GM13976 (cell line): ENCODE measurements at regions not wholly inside any gene's neighbourhood (a gene's known extent, or its start where the extent isn't known, plus 50 kb on each side); places are given as distances from the start of the nearest gene placed in this dataset.
"Not testable (repeated sequence)": the region's sequence is repeated elsewhere in the genome, so short reads cannot be mapped to it uniquely, and the experiment has no call there.

ENCODE experiments used
- DNase-seq: peaks from one replicate; pipeline ENCODE4 v3.0.0; 2012; ENCODE audit warnings: low spot score
- in situ Hi-C: fragments of 300-500 bp; cut with MboI; formaldehyde crosslinking; loops from one replicate; pipeline ENCODE4 v1.12.0; 2022; ENCODE audit warnings: low sequenced_read_pairs, mixed read lengths, inconsistent platforms; ENCODE audit not compliant: unreplicated experiment
- TF ChIP-seq, protein P1 (sequence below): IDR thresholded peaks from 2 replicates; pipeline ENCODE4 v1.5.1; 2012; ENCODE audit warnings: borderline replicate concordance, mild to moderate bottlenecking; ENCODE audit not compliant: insufficient read depth; ENCODE audit errors: extremely low read depth, missing control alignments, control extremely low read depth

DNA sequence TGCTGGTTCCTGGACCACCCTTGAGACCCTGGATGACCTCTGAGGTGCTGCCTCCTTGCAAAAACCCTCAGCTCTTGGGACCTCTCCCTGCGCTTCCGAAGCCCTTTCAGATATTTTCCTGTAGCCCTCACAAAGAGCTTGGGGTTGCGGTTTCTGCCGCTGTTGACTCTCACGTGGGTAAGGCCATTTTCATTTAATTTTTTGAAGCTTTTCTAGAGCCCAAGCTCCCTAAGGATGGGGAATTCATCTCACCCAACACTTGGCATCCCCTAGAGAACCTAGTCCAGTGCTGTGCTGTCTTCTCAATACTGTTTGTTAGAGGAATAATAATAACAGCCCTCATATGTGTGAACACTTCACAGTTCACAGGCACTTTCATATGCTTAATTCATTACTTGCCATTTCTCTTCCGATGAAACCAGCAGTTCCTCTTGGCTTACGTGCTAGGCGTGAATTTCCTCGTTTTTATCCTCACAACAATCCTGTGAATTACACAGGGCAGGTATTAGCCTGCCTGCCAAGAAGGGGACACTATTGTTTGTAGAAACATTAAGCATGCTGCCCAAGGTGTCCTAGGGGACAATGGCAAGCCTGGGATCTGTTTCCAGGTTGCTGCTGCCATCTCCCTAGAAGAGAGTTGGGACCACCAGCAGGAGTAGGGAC is 71.6 kb upstream of the CTBP2 start:
- TF ChIP-seq, protein P1, sequence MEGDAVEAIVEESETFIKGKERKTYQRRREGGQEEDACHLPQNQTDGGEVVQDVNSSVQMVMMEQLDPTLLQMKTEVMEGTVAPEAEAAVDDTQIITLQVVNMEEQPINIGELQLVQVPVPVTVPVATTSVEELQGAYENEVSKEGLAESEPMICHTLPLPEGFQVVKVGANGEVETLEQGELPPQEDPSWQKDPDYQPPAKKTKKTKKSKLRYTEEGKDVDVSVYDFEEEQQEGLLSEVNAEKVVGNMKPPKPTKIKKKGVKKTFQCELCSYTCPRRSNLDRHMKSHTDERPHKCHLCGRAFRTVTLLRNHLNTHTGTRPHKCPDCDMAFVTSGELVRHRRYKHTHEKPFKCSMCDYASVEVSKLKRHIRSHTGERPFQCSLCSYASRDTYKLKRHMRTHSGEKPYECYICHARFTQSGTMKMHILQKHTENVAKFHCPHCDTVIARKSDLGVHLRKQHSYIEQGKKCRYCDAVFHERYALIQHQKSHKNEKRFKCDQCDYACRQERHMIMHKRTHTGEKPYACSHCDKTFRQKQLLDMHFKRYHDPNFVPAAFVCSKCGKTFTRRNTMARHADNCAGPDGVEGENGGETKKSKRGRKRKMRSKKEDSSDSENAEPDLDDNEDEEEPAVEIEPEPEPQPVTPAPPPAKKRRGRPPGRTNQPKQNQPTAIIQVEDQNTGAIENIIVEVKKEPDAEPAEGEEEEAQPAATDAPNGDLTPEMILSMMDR = no peak
- DNase-seq = no peak
- in situ Hi-C loops = no loop called here

DNA sequence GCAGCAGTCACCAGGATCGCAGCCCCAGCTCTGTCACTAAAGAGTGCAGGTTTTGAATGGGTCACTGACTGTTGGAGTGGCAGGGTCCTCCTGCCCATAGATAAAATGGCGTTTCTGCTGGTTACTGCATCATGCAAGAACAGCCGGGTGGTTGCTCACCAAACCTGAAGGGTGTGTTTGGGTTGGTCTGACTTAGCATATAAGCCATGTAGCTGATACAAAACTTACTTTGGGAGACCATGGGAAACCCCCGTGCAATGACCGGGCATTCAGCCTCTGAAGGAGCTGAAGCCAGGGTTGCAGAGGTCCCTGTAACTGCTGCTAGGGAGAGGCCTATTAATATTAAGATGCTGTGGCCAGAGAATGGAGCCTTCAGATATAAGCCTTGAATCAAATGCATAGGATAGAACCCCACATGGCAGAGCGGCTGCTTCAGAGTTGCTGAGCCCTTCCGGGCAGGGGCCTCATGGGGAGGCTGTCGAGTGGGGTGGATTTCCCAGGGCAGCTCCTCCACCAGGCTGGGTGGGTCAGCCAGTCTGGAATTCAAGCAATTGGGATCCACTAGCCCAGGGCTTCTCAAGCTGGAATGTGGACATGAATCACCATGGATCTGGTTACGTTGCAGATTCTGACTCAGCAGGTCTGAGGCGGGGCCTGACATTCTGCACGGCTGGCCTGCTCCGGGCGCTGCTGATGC is 70.9 kb upstream of the CTBP2 start:
- in situ Hi-C loops = no loop called here
- TF ChIP-seq, protein P1 = no peak
- no peak for DNase-seq

DNA sequence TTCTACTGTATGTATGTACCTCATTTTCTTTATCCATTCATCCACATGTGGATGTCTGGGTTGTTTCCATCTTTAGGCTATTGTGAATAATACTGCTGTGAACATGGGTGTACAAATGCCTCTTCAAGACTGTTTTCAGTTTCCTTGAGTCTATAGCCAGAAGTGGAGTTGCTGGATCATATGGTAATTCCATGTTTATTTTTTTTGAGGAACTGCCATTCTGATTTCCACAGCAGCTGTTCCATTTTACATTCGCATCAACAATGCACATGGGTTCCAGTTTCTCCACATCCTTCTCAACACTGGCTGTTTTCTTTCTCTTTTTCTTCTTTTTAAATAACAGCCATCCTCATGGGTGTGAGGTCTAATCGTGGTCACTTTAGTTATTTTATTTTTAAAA is 69.9 kb upstream of the CTBP2 start:
- in situ Hi-C loops = no loop called here
- no peak for DNase-seq
- TF ChIP-seq, protein P1 = no peak

DNA sequence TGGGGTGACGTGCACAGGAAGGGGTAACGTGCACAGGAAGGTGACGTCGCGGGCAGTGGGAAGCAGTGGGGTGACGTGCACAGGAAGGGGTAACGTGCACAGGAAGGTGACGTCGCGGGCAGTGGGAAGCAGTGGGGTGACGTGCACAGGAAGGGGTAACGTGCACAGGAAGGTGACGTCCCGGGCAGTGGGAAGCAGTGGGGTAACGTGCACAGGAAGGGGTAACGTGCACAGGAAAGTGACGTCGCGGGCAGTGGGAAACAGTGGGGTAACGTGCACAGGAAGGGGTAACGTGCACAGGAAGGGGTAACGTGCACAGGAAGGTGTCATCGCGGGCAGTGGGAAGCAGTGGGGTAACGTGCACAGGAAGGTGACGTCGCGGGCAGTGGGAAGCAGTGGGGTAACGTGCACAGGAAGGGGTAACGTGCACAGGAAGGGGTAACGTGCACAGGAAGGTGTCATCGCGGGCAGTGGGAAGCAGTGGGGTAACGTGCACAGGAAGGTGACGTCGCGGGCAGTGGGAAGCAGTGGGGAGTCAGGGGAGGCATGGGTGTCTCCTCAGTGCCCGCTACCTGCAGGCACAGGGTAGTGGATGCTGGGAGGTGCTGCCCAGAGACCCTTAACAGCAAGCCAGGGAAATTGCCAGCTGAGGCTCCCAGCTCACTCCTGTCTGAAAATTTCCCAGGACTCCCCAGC is 68.0 kb upstream of the CTBP2 start:
- DNase-seq, in situ Hi-C loops: not testable (repeated sequence)

DNA sequence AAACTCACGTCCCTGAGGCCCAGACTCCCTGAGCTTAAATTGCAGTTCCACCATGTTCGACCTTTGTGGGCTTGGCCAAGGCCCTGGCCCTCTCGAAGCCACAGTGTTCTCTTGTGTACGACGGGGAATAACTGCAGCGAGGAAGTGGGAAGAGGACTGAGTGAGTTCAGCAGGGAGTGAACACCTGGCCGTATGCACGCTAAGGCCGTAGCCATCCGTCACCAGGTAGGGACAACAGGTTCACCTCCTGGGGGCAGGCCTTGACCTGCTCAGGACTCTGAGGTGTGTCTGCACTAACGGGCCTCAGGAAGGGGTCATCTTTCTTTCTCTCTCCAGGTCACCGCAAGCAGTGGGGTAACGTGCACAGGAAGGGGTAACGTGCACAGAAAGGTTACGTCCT is 67.2 kb upstream of the CTBP2 start:
- TF ChIP-seq, protein P1 = no peak
- DNase-seq = no peak
- in situ Hi-C loops = no loop called here

DNA sequence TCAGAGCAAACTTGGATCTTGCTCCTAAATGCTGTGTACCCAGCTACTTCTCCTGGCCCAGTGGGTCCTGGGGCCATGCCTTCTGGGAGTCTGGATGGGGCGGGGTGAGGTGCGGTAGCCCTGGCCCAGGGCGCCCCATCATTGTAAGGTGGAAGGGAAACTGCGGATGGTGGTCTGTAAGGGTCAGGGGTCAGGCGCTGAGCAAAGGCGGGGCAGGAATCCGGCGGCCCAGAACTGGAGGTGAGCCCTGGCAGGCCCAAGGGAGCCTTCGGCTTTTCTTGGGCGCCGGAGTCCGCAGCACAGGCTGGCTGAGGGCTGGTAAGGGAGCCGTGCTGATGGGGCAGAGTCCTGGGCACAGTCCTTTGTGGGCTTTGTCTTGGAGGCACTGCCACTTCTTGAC is 66.5 kb upstream of the CTBP2 start:
- TF ChIP-seq, protein P1 = no peak
- no peak for DNase-seq
- in situ Hi-C loops = no loop called here

DNA sequence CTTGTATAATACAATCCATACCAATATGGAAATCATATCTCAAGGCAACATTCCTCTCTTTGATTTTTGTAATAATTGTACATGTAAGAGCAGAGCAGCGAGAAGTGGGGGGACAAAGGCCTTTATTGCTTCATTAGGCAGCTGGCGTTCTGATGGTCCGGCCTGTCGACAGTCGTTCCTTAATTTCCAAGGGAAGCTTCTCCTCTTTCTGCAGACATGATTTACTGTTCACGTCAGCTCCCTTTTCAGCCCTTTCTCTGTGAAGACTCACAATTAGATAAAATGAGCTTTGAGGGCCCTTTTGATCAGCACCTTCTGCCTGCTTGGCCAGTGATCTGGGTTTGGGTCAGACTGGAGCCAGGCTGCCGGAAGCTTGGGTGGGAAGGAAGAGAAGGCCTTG is 65.6 kb upstream of the CTBP2 start:
- in situ Hi-C loops = no loop called here
- TF ChIP-seq, protein P1 = no peak
- no peak for DNase-seq
